CD4-positive, alpha-beta memory T cell (primary cell): ENCODE measurements at regions not wholly inside any gene's neighbourhood (a gene's known extent, or its start where the extent isn't known, plus 50 kb on each side); places are given as distances from the start of the nearest gene placed in this dataset.

Experiments used
- CTCF ChIA-PET: fragments of 350-600 bp; sonication (Branson Sonifier 250); formaldehyde crosslinking; loops from one replicate; lab custom pipeline; 2021; ENCODE audit warnings: inconsistent platforms; ENCODE audit not compliant: partially characterized antibody; lab: Charles Lee
- POLR2A ChIA-PET: fragments of 350-600 bp; sonication (Branson Sonifier 250); formaldehyde crosslinking; loops from one replicate; lab custom pipeline; 2021; ENCODE audit not compliant: partially characterized antibody; lab: Charles Lee
- DNase-seq, 5 donors: peaks; one replicate each; pipeline versions ENCODE4 v3.0.0 to v3.0.0-alpha.2; 2020 to 2022; ENCODE audit warnings: mixed read lengths in 1 of 5
- H3K27ac ChIP-seq: one replicate; pipeline ENCODE4 v1.7.0; 2013; ENCODE audit warnings: low read depth, low read length
- H3K27me3 ChIP-seq: 2 replicates; pipeline ENCODE4 v1.7.0; 2013; ENCODE audit warnings: mild to moderate bottlenecking, low read length, moderate library complexity; ENCODE audit not compliant: insufficient read depth
- H3K36me3 ChIP-seq: 2 replicates; pipeline ENCODE4 v1.7.0; 2013; ENCODE audit warnings: mild to moderate bottlenecking, low read length, moderate library complexity; ENCODE audit not compliant: insufficient read depth
- H3K4me1 ChIP-seq: 2 replicates; pipeline ENCODE4 v1.7.0; 2013; ENCODE audit warnings: mild to moderate bottlenecking, low read length, moderate library complexity; ENCODE audit not compliant: insufficient read depth
- H3K4me3 ChIP-seq, 2 donors: one replicate each; pipeline ENCODE4 v1.7.0; 2013; ENCODE audit warnings: low read length in 2 of 2, mild to moderate bottlenecking in 1 of 2
- H3K9me3 ChIP-seq, 2 donors: one replicate each; pipeline ENCODE4 v1.7.0; 2013; ENCODE audit warnings: low read length in 2 of 2, control low read depth in 1 of 2; ENCODE audit not compliant: control insufficient read depth in 1 of 2
- H3K27ac Mint-ChIP-seq, 7 donors: one replicate each; pipeline ENCODE4 v1.8.0; 2020 to 2021; ENCODE audit warnings: mixed read lengths in 7 of 7, mild to moderate bottlenecking in 6 of 7, inconsistent platforms in 3 of 7, moderate library complexity in 3 of 7
- H3K27me3 Mint-ChIP-seq, 2 donors: one replicate each; pipeline ENCODE4 v1.8.0; 2020 to 2021; ENCODE audit warnings: mixed read lengths in 2 of 2
- H3K36me3 Mint-ChIP-seq, 2 donors: one replicate each; pipeline ENCODE4 v1.8.0; 2020 to 2021; ENCODE audit warnings: mixed read lengths in 2 of 2, inconsistent platforms in 1 of 2, mild to moderate bottlenecking in 1 of 2
- H3K4me1 Mint-ChIP-seq, 4 donors: one replicate each; pipeline ENCODE4 v1.8.0; 2020 to 2021; ENCODE audit warnings: mixed read lengths in 4 of 4, mild to moderate bottlenecking in 1 of 4
- H3K4me3 Mint-ChIP-seq, 8 donors: one replicate each; pipeline ENCODE4 v1.8.0; 2020 to 2021; ENCODE audit warnings: mixed read lengths in 8 of 8, mild to moderate bottlenecking in 7 of 8, moderate library complexity in 6 of 8, inconsistent platforms in 3 of 8
- H3K9me3 Mint-ChIP-seq, 8 donors: one replicate each; pipeline ENCODE4 v1.8.0; 2020 to 2021; ENCODE audit warnings: mixed read lengths in 8 of 8, mild to moderate bottlenecking in 5 of 8, inconsistent platforms in 3 of 8, moderate library complexity in 1 of 8
- intact Hi-C: fragments of 100-400 bp; cut with micrococcal nuclease; formaldehyde crosslinking; loops from one replicate; pipeline ENCODE4 v1.15.1; 2023

DNA sequence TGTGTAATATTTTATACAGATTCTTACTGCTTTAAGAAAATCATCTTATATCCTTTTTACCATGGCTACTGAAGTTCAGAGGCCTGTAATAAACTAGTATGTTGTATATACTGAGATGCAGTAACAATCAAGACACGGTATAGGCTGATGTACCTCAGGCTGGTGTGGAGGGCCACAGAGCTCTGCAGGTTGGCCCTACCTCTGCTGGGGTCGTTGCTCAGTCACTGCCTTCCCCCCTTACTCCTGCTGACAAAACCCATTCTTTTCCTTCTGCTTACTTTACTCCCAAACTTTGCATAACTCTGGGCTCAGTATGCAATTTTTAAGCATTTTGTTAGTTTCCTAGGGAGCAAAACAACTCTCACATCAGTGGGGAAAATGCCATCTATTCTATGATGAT, 200.1 kb upstream of the FOXP2 start:
- Histone ChIP-seq H3K27ac (no peak overlapping the region), H3K36me3 (no peaks in the 10 kb centered on the region), H3K9me3 (no peaks in the 10 kb centered on the region), H3K4me1 (no peaks in the 10 kb centered on the region), H3K27me3 (no peaks in the 10 kb centered on the region), H3K4me3 (no peak overlapping the region)
- intact Hi-C loops: no loop called here
- POLR2A ChIA-PET: no interaction called here
- Mint-ChIP-seq H3K27me3 (no peaks in the 10 kb centered on the region), H3K4me3 (no peak overlapping the region), H3K36me3 (no peaks in the 10 kb centered on the region), H3K9me3 (no peaks in the 10 kb centered on the region), H3K4me1 (no peaks in the 10 kb centered on the region), H3K27ac (no peak overlapping the region)
- CTCF ChIA-PET: no interaction called here
- DNase-seq: no peak

GRCh38 chr7:114212721-114213429, 201.7 kb upstream of the FOXP2 start:
- Histone ChIP-seq H3K9me3 (no peaks in the 10 kb centered on the region), H3K4me1 (no peaks in the 10 kb centered on the region), H3K4me3 (no peak overlapping the region), H3K36me3 (no peaks in the 10 kb centered on the region), H3K27me3 (no peaks in the 10 kb centered on the region), H3K27ac (no peak overlapping the region)
- Mint-ChIP-seq H3K4me1 (no peaks in the 10 kb centered on the region), H3K36me3 (no peaks in the 10 kb centered on the region), H3K9me3 (peaks cover 0 to 5% (median 0%) of the 10 kb centered on the region in 8 donors), H3K27ac (no peak overlapping the region), H3K27me3 (peaks cover 0 to 1% of the 10 kb centered on the region in 2 donors), H3K4me3 (no peak overlapping the region)
- intact Hi-C loops: no loop called here
- ChIA-PET POLR2A (no interaction called here), CTCF (no interaction called here)
- no peak for DNase-seq

- POLR2A ChIA-PET: no interaction called here
Observed at GRCh38 chr7:114209968-114210367, 204.6 kb upstream of the FOXP2 start.

DNA sequence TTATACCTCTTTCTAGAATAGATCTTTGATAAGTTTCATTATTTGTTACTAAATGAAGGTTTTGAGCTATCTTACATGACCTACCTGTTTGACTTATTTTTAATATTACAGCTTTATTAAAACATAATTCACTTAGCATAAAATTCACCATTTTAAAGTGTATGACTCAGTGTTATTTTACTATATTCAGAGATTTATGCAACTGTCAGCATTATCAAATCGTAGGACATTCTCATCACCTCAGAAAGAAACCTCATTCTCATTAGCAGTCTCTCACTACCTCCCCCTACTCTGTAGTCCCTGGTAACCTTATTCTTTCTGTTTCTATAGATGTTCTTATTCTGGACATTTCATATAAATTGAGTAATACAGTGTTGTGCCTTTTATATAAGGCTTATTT, 207.9 kb upstream of the FOXP2 start:
- Mint-ChIP-seq H3K4me1 (no peaks in the 10 kb centered on the region), H3K9me3 (peaks cover 0 to 5% (median 0%) of the 10 kb centered on the region in 8 donors), H3K27ac (no peak overlapping the region), H3K4me3 (no peak overlapping the region), H3K36me3 (no peaks in the 10 kb centered on the region), H3K27me3 (peaks cover 1 to 2% of the 10 kb centered on the region in 2 donors)
- Histone ChIP-seq H3K9me3 (no peaks in the 10 kb centered on the region), H3K4me3 (no peak overlapping the region), H3K27me3 (no peaks in the 10 kb centered on the region), H3K36me3 (no peaks in the 10 kb centered on the region), H3K4me1 (no peaks in the 10 kb centered on the region), H3K27ac (no peak overlapping the region)
- no peak for DNase-seq
- POLR2A ChIA-PET: no interaction called here
- intact Hi-C loops: no loop called here
- CTCF ChIA-PET: no interaction called here

More at GRCh38 chr7:114209968-114210367, 204.6 kb upstream of the FOXP2 start:
- no peaks in the 10 kb centered on the region for H3K4me1 ChIP-seq
- Mint-ChIP-seq H3K27me3 (peaks cover 0 to 1% of the 10 kb centered on the region in 2 donors), H3K36me3 (no peaks in the 10 kb centered on the region), H3K4me3 (no peak overlapping the region), H3K4me1 (no peaks in the 10 kb centered on the region), H3K9me3 (peaks cover 0 to 5% (median 0%) of the 10 kb centered on the region in 8 donors), H3K27ac (no peak overlapping the region)
- CTCF ChIA-PET: no interaction called here
- intact Hi-C loops: no loop called here
- no peak for DNase-seq
- no peaks in the 10 kb centered on the region for H3K36me3 ChIP-seq
- H3K9me3 ChIP-seq: no peaks in the 10 kb centered on the region
- H3K27me3 ChIP-seq: no peaks in the 10 kb centered on the region
- H3K4me3 ChIP-seq: no peak overlapping the region
- H3K27ac ChIP-seq: no peak overlapping the region

DNA sequence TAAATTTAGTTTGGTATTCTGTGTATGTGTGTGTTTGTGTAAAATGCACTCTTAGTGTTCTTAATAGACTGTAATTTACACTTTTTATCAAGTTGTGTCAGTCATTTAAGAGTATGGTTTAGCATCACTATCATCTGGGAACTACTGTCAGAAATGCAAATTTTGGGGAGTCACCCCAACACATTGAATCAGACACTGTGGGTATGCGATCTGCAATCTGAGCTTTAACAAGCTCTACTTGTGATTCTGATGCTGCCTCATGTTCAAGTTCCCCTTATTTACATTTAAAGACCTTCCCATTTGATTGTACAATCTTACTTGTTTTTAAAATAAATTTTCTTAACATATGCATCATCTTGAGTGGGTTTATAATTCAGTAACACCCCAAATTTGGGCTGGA, 218.1 kb upstream of the FOXP2 start:
- Histone ChIP-seq H3K27ac (no peak overlapping the region), H3K36me3 (no peaks in the 10 kb centered on the region), H3K27me3 (no peaks in the 10 kb centered on the region), H3K9me3 (no peaks in the 10 kb centered on the region), H3K4me3 (no peak overlapping the region), H3K4me1 (no peaks in the 10 kb centered on the region)
- DNase-seq: no peak
- Mint-ChIP-seq H3K4me1 (no peaks in the 10 kb centered on the region), H3K27me3 (no peaks in the 10 kb centered on the region), H3K4me3 (no peak overlapping the region), H3K27ac (no peak overlapping the region), H3K9me3 (peaks cover 0 to 1% (median 0%) of the 10 kb centered on the region in 8 donors), H3K36me3 (no peaks in the 10 kb centered on the region)
- ChIA-PET CTCF (no interaction called here), POLR2A (no interaction called here)
- intact Hi-C loops: no loop called here

GRCh38 chr7:114190387-114190786, 224.2 kb upstream of the FOXP2 start:
- H3K27me3 Mint-ChIP-seq: peaks cover 0 to 3% of the 10 kb centered on the region in 2 donors
- Histone ChIP-seq H3K9me3 (no peaks in the 10 kb centered on the region), H3K4me3 (no peak overlapping the region), H3K27ac (no peak overlapping the region), H3K36me3 (no peaks in the 10 kb centered on the region), H3K27me3 (no peaks in the 10 kb centered on the region), H3K4me1 (no peaks in the 10 kb centered on the region)
- ChIA-PET POLR2A (no interaction called here), CTCF (no interaction called here)
- H3K9me3 Mint-ChIP-seq: peaks cover 0 to 2% (median 0%) of the 10 kb centered on the region in 8 donors
- intact Hi-C loops: no loop called here
- no peaks in the 10 kb centered on the region for H3K36me3 Mint-ChIP-seq
- no peak overlapping the region for H3K27ac Mint-ChIP-seq
- no peaks in the 10 kb centered on the region for H3K4me1 Mint-ChIP-seq
- H3K4me3 Mint-ChIP-seq: no peak overlapping the region
- DNase-seq: no peak

DNA sequence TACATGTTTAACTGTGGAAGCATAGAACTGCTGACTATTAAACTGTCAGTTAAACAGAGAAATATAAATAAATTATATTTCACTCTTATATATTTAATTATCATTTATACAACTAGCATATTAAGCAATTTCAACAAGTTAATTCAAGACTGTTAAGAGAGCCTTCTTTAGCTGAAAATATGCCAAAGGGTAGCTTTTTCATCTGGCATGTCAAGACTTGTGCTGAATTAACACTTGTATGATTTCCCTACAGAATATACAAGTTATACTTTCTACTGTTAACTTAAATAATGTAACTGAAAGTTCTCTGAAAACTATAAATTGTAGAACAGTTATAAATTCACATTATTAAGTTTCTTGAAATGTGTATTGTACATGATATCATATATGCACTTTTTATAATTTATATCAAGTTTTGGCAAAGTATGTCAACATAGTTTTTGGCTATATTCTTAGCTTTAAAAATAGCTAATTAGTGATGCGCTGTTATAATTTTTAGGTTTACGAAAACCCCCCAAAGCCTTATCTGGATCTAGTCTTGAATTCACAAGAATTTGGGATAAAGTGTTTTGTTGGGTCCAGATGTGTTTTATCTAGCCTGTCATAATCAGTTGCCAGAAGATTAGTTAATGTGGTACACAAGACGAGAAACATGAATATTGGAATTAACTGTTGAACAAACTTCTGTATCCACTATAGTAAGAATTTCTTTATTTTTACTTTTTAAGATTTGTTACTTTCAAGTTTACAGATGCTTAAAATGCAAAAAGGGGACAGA, 231.1 kb upstream of the FOXP2 start:
- H3K36me3 Mint-ChIP-seq: no peaks in the 10 kb centered on the region
- H3K27me3 Mint-ChIP-seq: peaks cover 0 to 3% of the 10 kb centered on the region in 2 donors
- POLR2A ChIA-PET: no interaction called here
- H3K9me3 Mint-ChIP-seq: no peaks in the 10 kb centered on the region
- Histone ChIP-seq H3K9me3 (no peaks in the 10 kb centered on the region), H3K36me3 (no peaks in the 10 kb centered on the region), H3K27me3 (no peaks in the 10 kb centered on the region), H3K27ac (no peak overlapping the region), H3K4me1 (no peaks in the 10 kb centered on the region), H3K4me3 (no peak overlapping the region)
- DNase-seq: no peak
- no peaks in the 10 kb centered on the region for H3K4me1 Mint-ChIP-seq
- H3K27ac Mint-ChIP-seq: no peak overlapping the region
- H3K4me3 Mint-ChIP-seq: no peak overlapping the region
- intact Hi-C loops: no loop called here
- CTCF ChIA-PET: no interaction called here
